Stomach (tissue), 4 donors: ENCODE measurements at regions not wholly inside any gene's neighbourhood (a gene's known extent, or its start where the extent isn't known, plus 50 kb on each side); places are given as distances from the start of the nearest gene placed in this dataset.

Experiments
- EP300 ChIP-seq: sonication (generic); formaldehyde crosslinking; IDR thresholded peaks from one replicate; pipeline ENCODE4 v1.6.1; 2017; ENCODE audit warnings: antibody characterized with exemption
- POLR2A ChIP-seq, 4 donors: fragments of 450-650 bp; IDR thresholded peaks; one replicate each; pipeline ENCODE4 v1.6.1; 2016; ENCODE audit warnings: antibody characterized with exemption in 4 of 4, control low read depth in 2 of 4, mild to moderate bottlenecking in 1 of 4, moderate library complexity in 1 of 4
- POLR2AphosphoS5 ChIP-seq, 3 donors: sonication (generic); formaldehyde crosslinking; IDR thresholded peaks; one replicate each; pipeline ENCODE4 v1.6.1; 2016; ENCODE audit warnings: antibody characterized with exemption in 3 of 3
- TF ChIP-seq, protein P1 (sequence below), 7 experiments: fragments of 450-650 bp in 4 of 7; fragments of 200-600 bp in 3 of 7; sonication (generic) in 3 of 7; IDR thresholded peaks; one replicate each; pipeline ENCODE4 v1.5.1; 2016 to 2019; ENCODE audit warnings: antibody characterized with exemption in 7 of 7, control low read depth in 2 of 7, mild to moderate bottlenecking in 1 of 7

GRCh38 chr1:65062339-65062738 is 85.7 kb upstream of the AK4 start:
- TF ChIP-seq POLR2A (IDR thresholded peaks at IDR 0.05), result no peak
- TF ChIP-seq POLR2AphosphoS5 (IDR thresholded peaks at IDR 0.05), result no peak
- TF ChIP-seq, protein P1, sequence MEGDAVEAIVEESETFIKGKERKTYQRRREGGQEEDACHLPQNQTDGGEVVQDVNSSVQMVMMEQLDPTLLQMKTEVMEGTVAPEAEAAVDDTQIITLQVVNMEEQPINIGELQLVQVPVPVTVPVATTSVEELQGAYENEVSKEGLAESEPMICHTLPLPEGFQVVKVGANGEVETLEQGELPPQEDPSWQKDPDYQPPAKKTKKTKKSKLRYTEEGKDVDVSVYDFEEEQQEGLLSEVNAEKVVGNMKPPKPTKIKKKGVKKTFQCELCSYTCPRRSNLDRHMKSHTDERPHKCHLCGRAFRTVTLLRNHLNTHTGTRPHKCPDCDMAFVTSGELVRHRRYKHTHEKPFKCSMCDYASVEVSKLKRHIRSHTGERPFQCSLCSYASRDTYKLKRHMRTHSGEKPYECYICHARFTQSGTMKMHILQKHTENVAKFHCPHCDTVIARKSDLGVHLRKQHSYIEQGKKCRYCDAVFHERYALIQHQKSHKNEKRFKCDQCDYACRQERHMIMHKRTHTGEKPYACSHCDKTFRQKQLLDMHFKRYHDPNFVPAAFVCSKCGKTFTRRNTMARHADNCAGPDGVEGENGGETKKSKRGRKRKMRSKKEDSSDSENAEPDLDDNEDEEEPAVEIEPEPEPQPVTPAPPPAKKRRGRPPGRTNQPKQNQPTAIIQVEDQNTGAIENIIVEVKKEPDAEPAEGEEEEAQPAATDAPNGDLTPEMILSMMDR (IDR thresholded peaks at IDR 0.05), result no peak
- TF ChIP-seq EP300, result no peak
